Nephron progenitor cell (in vitro differentiated cells): ENCODE measurements at regions not wholly inside any gene's neighbourhood (a gene's known extent, or its start where the extent isn't known, plus 50 kb on each side); places are given as distances from the start of the nearest gene placed in this dataset.

Experiments
- DNase-seq: peaks from one replicate; pipeline ENCODE4 v3.0.0; 2021
- H3K27ac Mint-ChIP-seq: 2 replicates; pipeline ENCODE4 v1.8.0; 2021; ENCODE audit warnings: mild to moderate bottlenecking, moderate library complexity, mixed read lengths
- H3K27me3 Mint-ChIP-seq: 2 replicates; pipeline ENCODE4 v1.8.0; 2021; ENCODE audit warnings: mild to moderate bottlenecking, low read depth, mixed read lengths; ENCODE audit not compliant: poor library complexity
- H3K36me3 Mint-ChIP-seq: 2 replicates; pipeline ENCODE4 v1.8.0; 2021; ENCODE audit warnings: low read depth, mixed read lengths
- H3K4me1 Mint-ChIP-seq: 2 replicates; pipeline ENCODE4 v1.8.0; 2021; ENCODE audit warnings: mixed read lengths
- H3K4me3 Mint-ChIP-seq: 2 replicates; pipeline ENCODE4 v1.8.0; 2021; ENCODE audit warnings: mild to moderate bottlenecking, moderate library complexity, mixed read lengths
- H3K9me3 Mint-ChIP-seq: 2 replicates; pipeline ENCODE4 v1.8.0; 2021; ENCODE audit warnings: mild to moderate bottlenecking, moderate library complexity, mixed read lengths
- TF ChIP-seq, protein P1 (sequence below): fragments of 200-600 bp; sonication (generic); IDR thresholded peaks from 2 replicates; pipeline ENCODE4 v1.5.0; 2021; ENCODE audit warnings: antibody characterized with exemption

DNA sequence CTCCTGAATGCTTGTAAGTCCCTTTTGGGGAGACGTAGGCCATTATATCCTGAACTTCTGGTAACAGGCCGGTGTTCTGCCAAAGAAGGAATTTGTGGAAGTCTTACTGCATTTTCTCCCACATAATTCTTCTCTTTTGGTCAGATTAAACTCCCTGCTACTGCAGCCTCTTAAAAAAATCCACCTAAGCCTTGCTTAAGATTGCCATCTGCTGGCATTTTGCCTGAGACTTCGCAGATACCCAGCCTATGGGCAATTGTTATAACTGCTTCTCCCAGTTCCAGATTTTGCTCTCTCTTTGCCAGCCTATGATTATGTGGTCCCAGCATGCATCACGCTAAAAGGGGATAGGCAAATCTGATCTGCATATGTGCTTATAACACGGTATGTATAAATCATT, 391.6 kb upstream of the CHD1 start:
- no peaks in the 10 kb centered on the region for H3K36me3 Mint-ChIP-seq
- H3K9me3 Mint-ChIP-seq = no peaks in the 10 kb centered on the region
- peaks cover 7% of the 10 kb centered on the region for H3K4me1 Mint-ChIP-seq
- TF ChIP-seq, protein P1, sequence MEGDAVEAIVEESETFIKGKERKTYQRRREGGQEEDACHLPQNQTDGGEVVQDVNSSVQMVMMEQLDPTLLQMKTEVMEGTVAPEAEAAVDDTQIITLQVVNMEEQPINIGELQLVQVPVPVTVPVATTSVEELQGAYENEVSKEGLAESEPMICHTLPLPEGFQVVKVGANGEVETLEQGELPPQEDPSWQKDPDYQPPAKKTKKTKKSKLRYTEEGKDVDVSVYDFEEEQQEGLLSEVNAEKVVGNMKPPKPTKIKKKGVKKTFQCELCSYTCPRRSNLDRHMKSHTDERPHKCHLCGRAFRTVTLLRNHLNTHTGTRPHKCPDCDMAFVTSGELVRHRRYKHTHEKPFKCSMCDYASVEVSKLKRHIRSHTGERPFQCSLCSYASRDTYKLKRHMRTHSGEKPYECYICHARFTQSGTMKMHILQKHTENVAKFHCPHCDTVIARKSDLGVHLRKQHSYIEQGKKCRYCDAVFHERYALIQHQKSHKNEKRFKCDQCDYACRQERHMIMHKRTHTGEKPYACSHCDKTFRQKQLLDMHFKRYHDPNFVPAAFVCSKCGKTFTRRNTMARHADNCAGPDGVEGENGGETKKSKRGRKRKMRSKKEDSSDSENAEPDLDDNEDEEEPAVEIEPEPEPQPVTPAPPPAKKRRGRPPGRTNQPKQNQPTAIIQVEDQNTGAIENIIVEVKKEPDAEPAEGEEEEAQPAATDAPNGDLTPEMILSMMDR = no peak
- H3K4me3 Mint-ChIP-seq = no peak overlapping the region
- peaks cover 2% of the 10 kb centered on the region for H3K27me3 Mint-ChIP-seq
- no peak overlapping the region for H3K27ac Mint-ChIP-seq
- DNase-seq = no peak

DNA sequence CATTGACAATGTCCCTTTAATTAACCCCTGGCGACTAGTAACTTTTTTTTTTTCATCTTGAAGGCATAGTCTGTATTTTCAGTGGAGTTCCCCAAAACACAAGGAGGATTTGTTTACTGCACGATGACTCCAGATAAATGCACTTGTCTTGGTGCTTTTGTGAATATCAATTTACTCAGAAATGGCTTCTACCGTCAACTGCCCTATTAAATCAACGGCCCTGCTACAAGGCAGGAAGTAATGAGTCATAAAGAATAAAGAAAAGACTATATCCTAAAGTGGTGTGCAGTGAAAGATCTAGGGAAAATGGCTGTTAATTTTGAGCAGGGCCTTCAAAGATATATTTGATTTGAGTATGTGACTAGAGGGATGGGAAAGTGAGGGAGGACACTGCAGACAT, 388.3 kb upstream of the CHD1 start:
- Mint-ChIP-seq H3K27me3 (peaks cover 2% of the 10 kb centered on the region), H3K9me3 (no peaks in the 10 kb centered on the region), H3K4me3 (no peak overlapping the region), H3K27ac (no peak overlapping the region), H3K36me3 (no peaks in the 10 kb centered on the region), H3K4me1 (peaks cover 7% of the 10 kb centered on the region)
- no peak for DNase-seq
- TF ChIP-seq, protein P1 = no peak

DNA sequence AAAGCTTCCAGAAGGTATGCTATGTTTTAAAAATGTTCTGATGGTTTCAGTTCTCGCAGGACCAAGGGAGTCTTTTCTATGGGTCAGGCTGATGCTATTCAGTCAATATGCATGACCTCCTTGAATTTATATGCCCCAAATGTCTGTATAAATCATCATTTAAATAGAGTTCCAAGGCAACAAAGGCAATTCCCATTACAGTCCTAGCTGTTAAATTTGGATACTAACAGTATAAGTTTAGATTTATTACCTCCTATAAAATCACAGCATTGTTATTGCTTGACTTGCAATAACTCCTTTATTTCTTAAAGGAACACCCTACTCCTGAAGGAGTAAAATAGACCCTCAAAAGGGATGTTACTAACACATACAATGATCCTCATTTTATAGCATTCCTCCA, 387.7 kb upstream of the CHD1 start:
- TF ChIP-seq, protein P1 = no peak
- no peaks in the 10 kb centered on the region for H3K36me3 Mint-ChIP-seq
- H3K4me1 Mint-ChIP-seq = peaks cover 7% of the 10 kb centered on the region
- DNase-seq = no peak
- H3K27me3 Mint-ChIP-seq = peaks cover 2% of the 10 kb centered on the region
- H3K4me3 Mint-ChIP-seq = no peak overlapping the region
- no peak overlapping the region for H3K27ac Mint-ChIP-seq
- no peaks in the 10 kb centered on the region for H3K9me3 Mint-ChIP-seq

DNA sequence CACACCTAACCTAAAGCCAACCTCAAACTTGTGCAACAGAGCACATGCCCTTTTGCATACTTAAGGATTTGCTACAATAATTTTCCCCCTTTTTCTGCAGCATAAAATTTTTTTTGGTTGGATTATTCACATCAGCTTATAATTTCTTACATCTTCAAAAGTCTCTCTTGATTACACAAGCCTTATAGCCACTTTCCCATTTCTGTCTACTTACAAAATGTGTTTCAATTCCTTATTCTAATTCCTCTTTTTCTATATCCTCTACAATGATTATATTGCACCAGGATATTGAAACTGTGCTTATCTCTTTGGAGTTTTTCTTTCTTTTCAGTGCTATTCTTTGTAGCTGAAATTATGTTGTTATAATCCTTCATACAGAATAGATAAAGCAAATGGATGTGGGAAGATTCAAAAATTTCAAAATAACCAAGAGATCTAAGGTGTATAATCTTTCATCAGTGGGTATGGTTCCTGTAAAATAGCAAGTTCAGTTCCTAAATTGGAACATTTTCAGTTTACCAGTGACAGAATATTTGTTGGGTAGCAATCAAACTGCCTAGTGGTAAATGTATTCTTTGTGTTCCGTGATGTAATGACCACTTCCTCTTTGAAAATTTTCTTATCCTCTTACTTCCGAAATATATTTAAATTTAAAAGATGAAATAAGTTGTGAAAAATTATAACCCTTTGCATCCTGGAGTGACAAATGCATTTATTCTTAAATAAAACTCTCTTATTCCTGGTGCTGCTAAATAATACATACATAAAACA, 386.8 kb upstream of the CHD1 start:
- no peak for DNase-seq
- TF ChIP-seq, protein P1 = no peak
- no peak overlapping the region for H3K27ac Mint-ChIP-seq
- no peaks in the 10 kb centered on the region for H3K9me3 Mint-ChIP-seq
- H3K36me3 Mint-ChIP-seq = no peaks in the 10 kb centered on the region
- no peak overlapping the region for H3K4me3 Mint-ChIP-seq
- peaks cover 7% of the 10 kb centered on the region for H3K4me1 Mint-ChIP-seq
- peaks cover 2% of the 10 kb centered on the region for H3K27me3 Mint-ChIP-seq

DNA sequence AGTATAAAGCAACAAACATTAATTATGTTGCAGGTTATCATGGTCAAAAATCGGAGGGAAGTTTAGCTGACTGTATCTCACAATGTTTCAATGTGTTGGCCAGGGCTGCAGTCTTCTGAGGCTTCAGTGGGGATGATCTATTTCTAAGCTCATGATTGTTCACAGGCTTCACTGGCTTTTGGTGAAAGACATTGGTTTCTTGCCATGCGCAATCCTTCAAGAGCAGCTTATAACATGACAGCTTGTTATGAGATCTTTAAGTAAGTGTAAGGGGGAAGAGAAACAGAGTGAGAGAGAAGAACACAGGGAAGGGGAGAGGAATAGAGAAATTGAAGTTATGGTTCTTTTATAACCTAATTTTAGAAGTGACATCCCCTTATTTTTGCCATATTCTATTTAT, 385.9 kb upstream of the CHD1 start:
- no peaks in the 10 kb centered on the region for H3K36me3 Mint-ChIP-seq
- no peak overlapping the region for H3K27ac Mint-ChIP-seq
- H3K4me3 Mint-ChIP-seq = no peak overlapping the region
- TF ChIP-seq, protein P1 = no peak
- peaks cover 7% of the 10 kb centered on the region for H3K4me1 Mint-ChIP-seq
- H3K9me3 Mint-ChIP-seq = no peaks in the 10 kb centered on the region
- DNase-seq = no peak
- H3K27me3 Mint-ChIP-seq = peaks cover 8% of the 10 kb centered on the region

DNA sequence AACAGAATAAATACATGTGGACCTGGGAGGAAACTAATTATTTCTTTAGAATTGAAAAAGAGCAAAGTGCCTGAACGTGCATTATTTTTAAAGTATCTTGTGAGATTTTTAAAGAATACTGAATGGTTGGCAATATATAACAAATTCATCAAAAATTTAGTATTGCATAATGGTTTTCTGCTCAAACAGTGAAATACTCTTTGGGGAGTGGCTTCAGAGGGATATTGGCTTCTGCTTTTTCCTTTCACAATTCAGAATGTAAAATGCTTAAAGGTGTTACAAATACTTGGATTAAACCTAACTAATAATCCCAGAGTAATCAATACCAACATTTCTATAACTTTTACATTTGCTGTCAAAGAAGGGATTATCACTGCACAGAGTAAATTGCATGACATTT, 379.3 kb upstream of the CHD1 start:
- H3K4me1 Mint-ChIP-seq = no peaks in the 10 kb centered on the region
- no peak for DNase-seq
- TF ChIP-seq, protein P1 = no peak
- no peaks in the 10 kb centered on the region for H3K9me3 Mint-ChIP-seq
- no peak overlapping the region for H3K4me3 Mint-ChIP-seq
- H3K27me3 Mint-ChIP-seq = peaks cover 5% of the 10 kb centered on the region
- no peaks in the 10 kb centered on the region for H3K36me3 Mint-ChIP-seq
- H3K27ac Mint-ChIP-seq = no peak overlapping the region
